K562 (cell line): ENCODE measurements at regions not wholly inside any gene's neighbourhood (a gene's known extent, or its start where the extent isn't known, plus 50 kb on each side); places are given as distances from the start of the nearest gene placed in this dataset.

Experiments
- ATAC-seq: fragments of 200-7000 bp; cut with Tn5 transposase; 3 replicates; pipeline ENCODE4 v1.9.1; 2020; ENCODE audit warnings: moderate library complexity
- BruUV-seq: library from RNA; stranded (reverse); fragments of 400-500 nt; replicated peaks from 2 replicates; lab custom pipeline; 2021; lab: Mats Ljungman, UMichigan
- CTCF ChIA-PET: fragments of 300-600 bp; formaldehyde crosslinking; extraction: SDS; loops from one replicate; lab custom pipeline; 2021; ENCODE audit warnings: low intra/inter-chr PET ratio; lab: Yijun Ruan, JAX
- POLR2A ChIA-PET: fragments of 300-600, 350-650 bp; sonication (Branson Sonifier 250); formaldehyde crosslinking; extraction: SDS; loops from one replicate; lab custom pipeline; 2021; ENCODE audit warnings: antibody characterized with exemption, inconsistent platforms; lab: Yijun Ruan, JAX
- DNase-seq, 4 experiments: peaks; one replicate each; pipeline versions ENCODE4 v3.0.0 to v3.0.0-alpha.2; 2011 to 2018; ENCODE audit warnings: low spot score in 3 of 4, mixed read lengths in 3 of 4; ENCODE audit errors: extremely low read depth in 1 of 4
- FAIRE-seq: peaks from 2 replicates; lab custom pipeline; 2011; peaks lifted over from hg19 to GRCh38; lab: Jason Lieb, UNC
- H2AFZ ChIP-seq: 2 replicates; pipeline ENCODE4 v1.6.0; 2011; ENCODE audit warnings: low read depth, low read length, control low read depth, inconsistent platforms
- H3K27ac ChIP-seq: fragments of 200-600 bp; 3 replicates; pipeline ENCODE4 v1.8.0; 2011; ENCODE audit warnings: low read depth, mild to moderate bottlenecking, control low read depth, inconsistent platforms, low read length, moderate library complexity, mixed read lengths; ENCODE audit errors: extremely low read depth
- H3K27me3 ChIP-seq, 2 experiments: fragments of 300-600 bp in 1 of 2; 2 replicates in 1 of 2; 3 replicates in 1 of 2; pipeline versions ENCODE4 v1.6.0 to v1.8.0; 2011; ENCODE audit warnings: inconsistent platforms in 2 of 2, low read length in 2 of 2, mild to moderate bottlenecking in 1 of 2, mixed read lengths in 1 of 2, moderate library complexity in 1 of 2; ENCODE audit not compliant: control insufficient read depth in 2 of 2, insufficient read depth in 2 of 2
- H3K36me3 ChIP-seq: fragments of 300-600 bp; 3 replicates; pipeline ENCODE4 v1.8.0; 2011; ENCODE audit warnings: mild to moderate bottlenecking, low read length, inconsistent platforms; ENCODE audit not compliant: control insufficient read depth, insufficient read depth
- H3K4me1 ChIP-seq, 2 experiments: fragments of 200-600 bp in 1 of 2; replicated peaks in 1 of 2; 2 replicates in 1 of 2; 3 replicates in 1 of 2; pipeline versions ENCODE4 v1.5.1 to v1.8.0; 2011; ENCODE audit warnings: inconsistent platforms in 2 of 2, low read length in 2 of 2, mild to moderate bottlenecking in 1 of 2, mixed read lengths in 1 of 2, moderate library complexity in 1 of 2; ENCODE audit not compliant: control insufficient read depth in 2 of 2, insufficient read depth in 2 of 2
- H3K4me2 ChIP-seq: 2 replicates; pipeline ENCODE4 v1.6.1; 2011; ENCODE audit warnings: low read length, control low read depth, inconsistent platforms, mixed read lengths; ENCODE audit not compliant: insufficient read depth
- H3K4me3 ChIP-seq: fragments of 200-600 bp; sonication (generic), shearing (Covaris generic); 2 replicates; pipeline ENCODE4 v1.5.1; 2016; ENCODE audit warnings: control low read depth, inconsistent platforms
- H3K79me2 ChIP-seq: fragments of 200-600 bp; 3 replicates; pipeline ENCODE4 v1.8.0; 2011; ENCODE audit warnings: low read length, inconsistent platforms; ENCODE audit not compliant: control insufficient read depth, insufficient read depth
- H3K9ac ChIP-seq, 2 experiments: 2 replicates each; pipeline versions ENCODE4 v1.6.0 to v1.6.1; 2011; ENCODE audit warnings: low read depth in 2 of 2, low read length in 2 of 2, control low read depth in 1 of 2, inconsistent platforms in 1 of 2, mild to moderate bottlenecking in 1 of 2, mixed read lengths in 1 of 2; ENCODE audit not compliant: insufficient read depth in 1 of 2
- H3K9me1 ChIP-seq: one replicate; pipeline ENCODE4 v1.6.0; 2011; ENCODE audit warnings: inconsistent platforms, mild to moderate bottlenecking, low read length, moderate library complexity; ENCODE audit not compliant: control insufficient read depth, insufficient read depth
- H3K9me3 ChIP-seq: replicated peaks from 2 replicates; pipeline ENCODE4 v1.5.1; 2011; ENCODE audit warnings: low read depth, low read length, inconsistent platforms; ENCODE audit not compliant: control insufficient read depth, insufficient read depth
- H4K20me1 ChIP-seq: replicated peaks from 2 replicates; pipeline ENCODE4 v1.6.1; 2011; ENCODE audit warnings: low read length, inconsistent platforms, mixed read lengths; ENCODE audit not compliant: control insufficient read depth, insufficient read depth
- BMI1 ChIP-seq: fragments of 150-350 bp; IDR thresholded peaks from 2 replicates; pipeline ENCODE4 v1.6.1; 2014; ENCODE audit warnings: low read length
- KDM5B ChIP-seq: fragments of 200-600 bp; sonication (generic); IDR thresholded peaks from 2 replicates; pipeline ENCODE4 v1.6.1; 2012; ENCODE audit warnings: low read depth, mild to moderate bottlenecking, moderate library complexity, low read length, control low read depth, inconsistent platforms; ENCODE audit not compliant: insufficient replicate concordance
- LCOR ChIP-seq: sonication (generic); formaldehyde crosslinking; IDR thresholded peaks from 2 replicates; pipeline ENCODE4 v1.8.0; 2022; ENCODE audit warnings: mild to moderate bottlenecking, missing genetic modification reagents
- ZNF584 ChIP-seq: fragments of 200-800 bp; sonication (Bioruptor generic); IDR thresholded peaks from 2 replicates; pipeline ENCODE4 v1.6.1; 2016; ENCODE audit warnings: low read depth, mild to moderate bottlenecking, missing genetic modification characterization, missing compliant biosample characterization
- WGBS: fragments of 100-300 bp; shearing (Covaris generic); methylation state at CpG from one replicate; pipeline ENCODE4 v1.1.6; 2016; ENCODE audit warnings: low coverage, mixed read lengths; ENCODE audit not compliant: insufficient coverage; ENCODE audit errors: missing lambda C conversion rate; 5-methylcytosine and 5-hydroxymethylcytosine counted together
- in situ Hi-C: fragments of 300-500 bp; cut with MboI; formaldehyde crosslinking; loops from 4 replicates; pipeline ENCODE4 v1.15.0; 2018; ENCODE audit warnings: inconsistent platforms, mixed read lengths
- intact Hi-C: fragments of 100-400 bp; cut with micrococcal nuclease; formaldehyde crosslinking; loops from 2 replicates; pipeline ENCODE4 v1.14.2; 2022
- TF ChIP-seq, protein P1 (sequence below): IDR thresholded peaks from 2 replicates; pipeline ENCODE4 v1.6.1; 2011; ENCODE audit not compliant: insufficient read length; ENCODE audit errors: extremely low read depth
- TF ChIP-seq, protein P2 (sequence below), 2 experiments: IDR thresholded peaks; 2 replicates each; pipeline ENCODE4 v1.6.1; 2011; ENCODE audit warnings: borderline replicate concordance in 1 of 2, control low read depth in 1 of 2, low read depth in 1 of 2, low read length in 1 of 2, mild to moderate bottlenecking in 1 of 2, mixed read lengths in 1 of 2, moderate library complexity in 1 of 2; ENCODE audit not compliant: insufficient read depth in 1 of 2, insufficient read length in 1 of 2, poor library complexity in 1 of 2, severe bottlenecking in 1 of 2; ENCODE audit errors: extremely low read depth in 1 of 2
- TF ChIP-seq, protein P3 (sequence below): fragments of 250-450 bp; sonication (Bioruptor Pico); IDR thresholded peaks from 2 replicates; pipeline ENCODE4 v1.5.0; 2021

DNA sequence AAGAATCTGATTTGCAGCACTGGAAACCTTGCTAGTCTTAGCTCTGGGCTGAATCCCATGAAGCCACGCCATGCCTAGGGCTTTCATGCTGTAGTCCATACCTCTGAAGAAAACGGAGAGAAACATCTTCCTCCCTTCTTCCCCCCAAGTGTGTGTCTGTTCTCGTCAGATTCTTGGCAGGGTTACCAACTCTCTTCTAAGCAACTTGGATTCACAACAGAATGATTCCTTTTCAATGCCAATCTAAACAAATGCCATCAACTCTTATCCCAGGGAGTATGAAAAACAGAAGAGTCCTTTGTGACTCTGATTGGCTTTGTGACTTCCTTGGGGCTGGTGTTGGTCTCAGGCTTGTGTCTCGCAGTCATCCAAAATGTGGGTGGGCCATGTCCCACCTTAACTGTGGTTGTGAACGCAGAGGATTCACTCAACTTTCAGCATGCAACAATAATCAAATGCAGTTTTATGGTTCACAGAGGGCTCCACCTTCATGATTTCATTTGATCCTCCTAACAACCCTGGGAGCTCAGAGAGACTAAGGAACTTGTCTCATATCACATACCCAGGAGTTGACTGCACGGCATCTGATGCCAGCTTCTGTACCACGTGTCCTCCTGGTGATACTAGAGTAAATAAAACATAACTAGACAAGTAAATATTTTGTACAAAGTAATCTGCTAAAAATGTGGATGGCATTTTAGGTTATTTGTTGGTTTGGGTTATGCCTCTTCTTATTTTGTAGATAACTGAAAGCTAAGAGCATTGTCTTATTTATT is 186.0 kb upstream of the TNP1 start:
- no peak overlapping the region for H3K4me3 ChIP-seq
- no peaks in the 10 kb centered on the region for H3K79me2 ChIP-seq
- WGBS: 29% methylated on average over 7 of the region's 7 CpGs
- in situ Hi-C loops: no loop called here
- DNase-seq: no peak
- CTCF ChIA-PET: no interaction called here
- H3K9me1 ChIP-seq: no peaks in the 10 kb centered on the region
- no peaks in the 10 kb centered on the region for H3K9me3 ChIP-seq
- POLR2A ChIA-PET: interaction anchor here (1.3 kb wide), 1 partner anchor 12 kb away, joined by 4 read pairs; no protein-coding TSS in a partner anchor
- TF ChIP-seq, protein P1, sequence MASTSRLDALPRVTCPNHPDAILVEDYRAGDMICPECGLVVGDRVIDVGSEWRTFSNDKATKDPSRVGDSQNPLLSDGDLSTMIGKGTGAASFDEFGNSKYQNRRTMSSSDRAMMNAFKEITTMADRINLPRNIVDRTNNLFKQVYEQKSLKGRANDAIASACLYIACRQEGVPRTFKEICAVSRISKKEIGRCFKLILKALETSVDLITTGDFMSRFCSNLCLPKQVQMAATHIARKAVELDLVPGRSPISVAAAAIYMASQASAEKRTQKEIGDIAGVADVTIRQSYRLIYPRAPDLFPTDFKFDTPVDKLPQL: no peak
- TF ChIP-seq, protein P2, sequence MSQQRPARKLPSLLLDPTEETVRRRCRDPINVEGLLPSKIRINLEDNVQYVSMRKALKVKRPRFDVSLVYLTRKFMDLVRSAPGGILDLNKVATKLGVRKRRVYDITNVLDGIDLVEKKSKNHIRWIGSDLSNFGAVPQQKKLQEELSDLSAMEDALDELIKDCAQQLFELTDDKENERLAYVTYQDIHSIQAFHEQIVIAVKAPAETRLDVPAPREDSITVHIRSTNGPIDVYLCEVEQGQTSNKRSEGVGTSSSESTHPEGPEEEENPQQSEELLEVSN (IDR thresholded peaks at IDR 0.05; ENCODE audit: borderline replicate concordance in 1 of 2, extremely low read depth in 1 of 2, insufficient read depth in 1 of 2, insufficient read length in 1 of 2, low read depth in 1 of 2, low read length in 1 of 2, poor library complexity in 1 of 2, severe bottlenecking in 1 of 2): no peak
- TF ChIP-seq LCOR (no peak), KDM5B (no peak), BMI1 (no peak), ZNF584 (CRISPR knock-in tag) (no peak)
- TF ChIP-seq, protein P3, sequence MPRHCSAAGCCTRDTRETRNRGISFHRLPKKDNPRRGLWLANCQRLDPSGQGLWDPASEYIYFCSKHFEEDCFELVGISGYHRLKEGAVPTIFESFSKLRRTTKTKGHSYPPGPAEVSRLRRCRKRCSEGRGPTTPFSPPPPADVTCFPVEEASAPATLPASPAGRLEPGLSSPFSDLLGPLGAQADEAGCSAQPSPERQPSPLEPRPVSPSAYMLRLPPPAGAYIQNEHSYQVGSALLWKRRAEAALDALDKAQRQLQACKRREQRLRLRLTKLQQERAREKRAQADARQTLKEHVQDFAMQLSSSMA (CRISPR knock-in tag): no peak
- H3K27me3 ChIP-seq: no peaks in the 10 kb centered on the region
- intact Hi-C loops: no loop called here
- FAIRE-seq: no peak
- 0 out of 5 replicates have a peak, but pooled peaks cover 0 to 6% of the 10 kb centered on the region in 2 experiments for H3K4me1 ChIP-seq
- H3K9ac ChIP-seq: no peak overlapping the region
- H2AFZ ChIP-seq: no peak overlapping the region
- no peaks in the 10 kb centered on the region for H3K36me3 ChIP-seq
- H3K4me2 ChIP-seq: no peak overlapping the region
- no peak for ATAC-seq
- BruUV-seq: no TSS peak
- no peaks in the 10 kb centered on the region for H4K20me1 ChIP-seq
- no peak overlapping the region for H3K27ac ChIP-seq
